PC-9 (cell line): ENCODE measurements at regions not wholly inside any gene's neighbourhood (a gene's known extent, or its start where the extent isn't known, plus 50 kb on each side); places are given as distances from the start of the nearest gene placed in this dataset.

ENCODE experiments used
- BruUV-seq: library from RNA; stranded (reverse); fragments of 400-500 nt; replicated peaks from 2 replicates; lab custom pipeline; 2021; lab: Mats Ljungman, UMichigan
- CTCF ChIA-PET: fragments of 300-600 bp; sonication (Branson Sonifier 250); formaldehyde crosslinking; loops from one replicate; lab custom pipeline; 2022; ENCODE audit warnings: antibody characterized with exemption; lab: Charles Lee
- POLR2A ChIA-PET: fragments of 300-600 bp; sonication (Branson Sonifier 250); formaldehyde crosslinking; loops from one replicate; lab custom pipeline; 2022; ENCODE audit warnings: antibody characterized with exemption; ENCODE audit not compliant: unreplicated experiment; lab: Charles Lee
- DNase-seq, 2 experiments: peaks; one replicate each; pipeline versions ENCODE4 v3.0.0 to v3.0.0-alpha.2; 2015 to 2022; ENCODE audit warnings: mixed read lengths in 1 of 2
- H2AFZ ChIP-seq: fragments of 200-600 bp; sonication (generic); 2 replicates; pipeline ENCODE4 v1.8.1; 2017; ENCODE audit warnings: antibody characterized with exemption
- H3F3A ChIP-seq: fragments of 200-600 bp; sonication (generic); 2 replicates; pipeline ENCODE4 v1.8.1; 2017; ENCODE audit warnings: antibody characterized with exemption, mild to moderate bottlenecking, low read depth; ENCODE audit not compliant: insufficient read depth
- H3K27ac ChIP-seq: fragments of 200-600 bp; sonication (generic); 2 replicates; pipeline ENCODE4 v1.6.1; 2016; ENCODE audit warnings: mixed run types
- H3K27me3 ChIP-seq: fragments of 200-600 bp; sonication (generic); 2 replicates; pipeline ENCODE4 v1.6.1; 2016; ENCODE audit warnings: low read depth, mixed run types; ENCODE audit not compliant: insufficient read depth
- H3K36me3 ChIP-seq: fragments of 200-600 bp; sonication (generic); 2 replicates; pipeline ENCODE4 v1.6.1; 2016; ENCODE audit warnings: low read depth, mixed run types
- H3K4me1 ChIP-seq: fragments of 200-600 bp; sonication (generic); replicated peaks from 2 replicates; pipeline ENCODE4 v1.6.1; 2016; ENCODE audit warnings: mixed run types; ENCODE audit not compliant: insufficient read depth
- H3K4me2 ChIP-seq: fragments of 200-600 bp; sonication (generic); 2 replicates; pipeline ENCODE4 v1.6.1; 2017; ENCODE audit warnings: mixed run types
- H3K4me3 ChIP-seq: fragments of 200-600 bp; sonication (generic); 2 replicates; pipeline ENCODE4 v1.6.1; 2016; ENCODE audit warnings: mixed run types
- H3K79me2 ChIP-seq: fragments of 200-600 bp; sonication (generic); 2 replicates; pipeline ENCODE4 v1.6.1; 2017; ENCODE audit warnings: low read depth, mixed run types
- H3K9me2 ChIP-seq: fragments of 200-600 bp; sonication (generic); 2 replicates; pipeline ENCODE4 v1.8.1; 2017; ENCODE audit warnings: mild to moderate bottlenecking; ENCODE audit not compliant: insufficient read depth
- H3K9me3 ChIP-seq: fragments of 200-600 bp; sonication (generic); 2 replicates; pipeline ENCODE4 v1.8.1; 2016; ENCODE audit warnings: low read depth; ENCODE audit not compliant: insufficient read depth
- H4K20me1 ChIP-seq: fragments of 200-600 bp; sonication (generic); 2 replicates; pipeline ENCODE4 v1.8.1; 2017; ENCODE audit not compliant: insufficient read depth
- EZH2 ChIP-seq: fragments of 200-600 bp; sonication (generic); IDR thresholded peaks from 2 replicates; pipeline ENCODE4 v1.8.0; 2017; ENCODE audit warnings: antibody characterized with exemption, low read depth
- intact Hi-C: fragments of 100-400 bp; cut with micrococcal nuclease; formaldehyde crosslinking; loops from one replicate; pipeline ENCODE4 v1.10.0; 2022; ENCODE audit not compliant: unreplicated experiment
- TF ChIP-seq, protein P1 (sequence below): fragments of 200-600 bp; sonication (generic); conservative IDR thresholded peaks from 2 replicates; pipeline ENCODE4 v1.6.1; 2017; ENCODE audit warnings: mixed run types, antibody characterized with exemption, mild to moderate bottlenecking, moderate library complexity

DNA sequence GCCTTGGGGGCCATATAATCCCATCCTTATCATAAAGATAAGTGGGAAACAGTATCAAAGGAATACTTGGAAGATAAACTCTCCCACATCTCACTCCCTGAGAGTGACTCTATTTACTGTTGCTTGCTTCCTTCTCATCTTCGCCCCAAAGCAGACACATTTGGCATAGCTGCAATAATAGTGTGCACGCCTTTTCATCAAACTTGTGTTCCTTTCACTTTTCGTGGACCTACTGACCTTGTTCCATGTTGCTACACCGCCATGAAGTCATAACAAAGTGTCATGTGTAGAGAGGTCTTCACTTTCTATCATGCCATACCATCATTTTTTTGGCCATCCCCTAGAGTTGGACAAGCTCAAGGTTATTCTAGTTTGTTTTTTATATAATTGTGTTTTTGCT is 200.0 kb upstream of the MSX2 start:
- no peak for DNase-seq
- Histone ChIP-seq H3K4me1 (0 out of 2 replicates have a peak, but pooled peaks cover 12% of the 10 kb centered on the region), H3K79me2 (no peaks in the 10 kb centered on the region), H3K9me2 (no peaks in the 10 kb centered on the region), H3K36me3 (no peaks in the 10 kb centered on the region), H3K4me2 (no peak overlapping the region), H3K27ac (no peak overlapping the region), H3K27me3 (peaks cover 2% of the 10 kb centered on the region; the same call in 1 of the 2 replicates), H3K9me3 (no peaks in the 10 kb centered on the region), H3F3A (no peaks in the 10 kb centered on the region), H4K20me1 (no peaks in the 10 kb centered on the region), H3K4me3 (no peak overlapping the region), H2AFZ (no peak overlapping the region)
- CTCF ChIA-PET: no interaction called here
- TF ChIP-seq, protein P1, sequence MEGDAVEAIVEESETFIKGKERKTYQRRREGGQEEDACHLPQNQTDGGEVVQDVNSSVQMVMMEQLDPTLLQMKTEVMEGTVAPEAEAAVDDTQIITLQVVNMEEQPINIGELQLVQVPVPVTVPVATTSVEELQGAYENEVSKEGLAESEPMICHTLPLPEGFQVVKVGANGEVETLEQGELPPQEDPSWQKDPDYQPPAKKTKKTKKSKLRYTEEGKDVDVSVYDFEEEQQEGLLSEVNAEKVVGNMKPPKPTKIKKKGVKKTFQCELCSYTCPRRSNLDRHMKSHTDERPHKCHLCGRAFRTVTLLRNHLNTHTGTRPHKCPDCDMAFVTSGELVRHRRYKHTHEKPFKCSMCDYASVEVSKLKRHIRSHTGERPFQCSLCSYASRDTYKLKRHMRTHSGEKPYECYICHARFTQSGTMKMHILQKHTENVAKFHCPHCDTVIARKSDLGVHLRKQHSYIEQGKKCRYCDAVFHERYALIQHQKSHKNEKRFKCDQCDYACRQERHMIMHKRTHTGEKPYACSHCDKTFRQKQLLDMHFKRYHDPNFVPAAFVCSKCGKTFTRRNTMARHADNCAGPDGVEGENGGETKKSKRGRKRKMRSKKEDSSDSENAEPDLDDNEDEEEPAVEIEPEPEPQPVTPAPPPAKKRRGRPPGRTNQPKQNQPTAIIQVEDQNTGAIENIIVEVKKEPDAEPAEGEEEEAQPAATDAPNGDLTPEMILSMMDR: no peak
- TF ChIP-seq EZH2: no peak
- intact Hi-C loops: no loop called here
- POLR2A ChIA-PET: no interaction called here
- BruUV-seq: no TSS peak

DNA sequence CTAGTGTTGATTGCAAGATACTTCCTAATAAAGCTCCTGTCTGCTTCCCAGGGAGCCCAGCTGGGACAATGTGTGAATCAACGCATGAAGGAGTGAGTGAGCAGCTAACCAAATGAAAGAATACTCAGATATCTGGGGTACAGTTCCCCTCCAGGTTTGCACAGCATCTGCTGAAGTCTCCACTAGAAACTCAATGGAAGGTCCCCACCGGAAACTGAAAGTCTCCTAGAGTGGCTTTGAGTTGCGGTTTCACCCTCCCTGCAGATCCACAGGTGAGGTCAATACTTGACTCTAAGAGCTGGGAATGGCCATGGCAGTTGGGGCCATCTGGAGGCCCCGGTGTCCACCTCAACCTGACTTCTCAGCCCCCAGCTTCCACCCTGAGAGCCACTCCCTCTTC is 198.2 kb upstream of the MSX2 start:
- no peaks in the 10 kb centered on the region for H3K79me2 ChIP-seq
- no peaks in the 10 kb centered on the region for H3K27me3 ChIP-seq
- DNase-seq: no peak
- no peaks in the 10 kb centered on the region for H3K36me3 ChIP-seq
- no peak overlapping the region for H3K27ac ChIP-seq
- H3K4me2 ChIP-seq: no peak overlapping the region
- CTCF ChIA-PET: no interaction called here
- no peak overlapping the region for H3K4me3 ChIP-seq
- POLR2A ChIA-PET: no interaction called here
- H3F3A ChIP-seq: no peaks in the 10 kb centered on the region
- no peaks in the 10 kb centered on the region for H3K9me3 ChIP-seq
- TF ChIP-seq, protein P1: no peak
- no peak for TF ChIP-seq EZH2
- H3K4me1 ChIP-seq: 0 out of 2 replicates have a peak, but pooled peaks cover 13% of the 10 kb centered on the region
- no peak overlapping the region for H2AFZ ChIP-seq
- intact Hi-C loops: no loop called here
- H4K20me1 ChIP-seq: no peaks in the 10 kb centered on the region
- BruUV-seq: no TSS peak
- no peaks in the 10 kb centered on the region for H3K9me2 ChIP-seq

DNA sequence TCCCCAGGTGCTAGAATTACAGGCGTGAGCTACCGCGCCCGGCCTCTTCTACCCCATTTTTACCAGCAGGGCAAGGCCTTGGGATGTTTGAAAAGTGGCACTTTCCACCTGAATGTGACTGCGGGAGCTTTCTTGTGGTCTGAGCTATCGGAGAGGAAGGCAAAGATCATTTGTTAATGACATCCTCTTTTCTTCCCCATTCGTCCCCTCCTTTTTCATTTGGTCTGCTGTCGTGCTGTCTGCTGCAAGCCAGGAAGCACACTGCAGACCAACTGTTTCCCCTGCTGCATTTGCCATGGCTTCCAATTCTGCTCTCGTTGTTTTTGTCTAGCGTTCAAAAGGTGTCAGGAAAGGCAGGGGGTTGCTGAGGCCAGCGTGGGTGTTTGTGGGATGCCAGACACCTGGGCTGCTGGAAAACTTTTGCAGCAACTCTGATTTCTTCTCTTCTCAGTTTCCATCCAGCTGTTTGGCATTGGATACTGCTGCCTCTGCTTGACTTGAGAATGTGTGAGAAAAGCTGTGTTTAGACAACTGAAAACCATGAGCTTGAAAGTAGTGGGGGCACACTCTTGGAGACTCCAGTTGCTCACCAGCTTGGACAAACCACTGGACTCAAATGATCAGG is 196.4 kb upstream of the MSX2 start:
- intact Hi-C loops: no loop called here
- Histone ChIP-seq H3K36me3 (no peaks in the 10 kb centered on the region), H3K79me2 (no peaks in the 10 kb centered on the region), H3K9me2 (no peaks in the 10 kb centered on the region), H3K27me3 (no peaks in the 10 kb centered on the region), H3K9me3 (no peaks in the 10 kb centered on the region), H3K4me1 (peaks cover 30% of the 10 kb centered on the region), H3K4me2 (no peak overlapping the region), H3K27ac (no peak overlapping the region), H2AFZ (no peak overlapping the region), H4K20me1 (no peaks in the 10 kb centered on the region), H3F3A (0 out of 2 replicates have a peak, but pooled peaks cover 3% of the 10 kb centered on the region), H3K4me3 (no peak overlapping the region)
- CTCF ChIA-PET: no interaction called here
- POLR2A ChIA-PET: no interaction called here
- BruUV-seq: no TSS peak
- no peak for TF ChIP-seq EZH2
- TF ChIP-seq, protein P1: no peak
- no peak for DNase-seq
